CD14-positive monocyte (primary cell): ENCODE measurements at regions not wholly inside any gene's neighbourhood (a gene's known extent, or its start where the extent isn't known, plus 50 kb on each side); places are given as distances from the start of the nearest gene placed in this dataset.

Experiments
- DNase-seq, 3 donors: peaks; one replicate each; pipeline ENCODE4 v3.0.0-alpha.2; 2011 to 2022
- H2AFZ ChIP-seq: 2 replicates; pipeline ENCODE4 v1.6.0; 2012; ENCODE audit warnings: mild to moderate bottlenecking, low read depth, low read length, inconsistent platforms; ENCODE audit not compliant: insufficient read depth, poor library complexity, severe bottlenecking
- H3K27ac ChIP-seq, 2 donors: 1 replicate in 1 of 2; 2 replicates in 1 of 2; pipeline ENCODE4 v1.5.1; 2012 to 2013; ENCODE audit warnings: low read length in 2 of 2, control low read depth in 1 of 2, inconsistent platforms in 1 of 2, low read depth in 1 of 2, mild to moderate bottlenecking in 1 of 2
- H3K27me3 ChIP-seq, 2 donors: one replicate each; pipeline versions ENCODE4 v1.6.0 to v1.6.1; 2011 to 2013; ENCODE audit warnings: low read length in 2 of 2; ENCODE audit not compliant: control insufficient read depth in 2 of 2, insufficient read depth in 2 of 2
- H3K36me3 ChIP-seq, 2 donors: replicated peaks in 1 of 2; 1 replicate in 1 of 2; 2 replicates in 1 of 2; pipeline versions ENCODE4 v1.5.1 to v1.6.1; 2012 to 2013; ENCODE audit warnings: low read length in 2 of 2, control low read depth in 1 of 2, inconsistent platforms in 1 of 2, mild to moderate bottlenecking in 1 of 2; ENCODE audit not compliant: insufficient read depth in 2 of 2, control insufficient read depth in 1 of 2
- H3K4me1 ChIP-seq, 2 donors: 1 replicate in 1 of 2; 2 replicates in 1 of 2; pipeline versions ENCODE4 v1.5.1 to v1.6.1; 2012 to 2013; ENCODE audit warnings: low read length in 2 of 2, control low read depth in 1 of 2, inconsistent platforms in 1 of 2, mild to moderate bottlenecking in 1 of 2, moderate library complexity in 1 of 2; ENCODE audit not compliant: insufficient read depth in 2 of 2, control insufficient read depth in 1 of 2
- H3K4me2 ChIP-seq: replicated peaks from 2 replicates; pipeline ENCODE3; 2012; ENCODE audit warnings: low read length, moderate library complexity, mild to moderate bottlenecking; ENCODE audit not compliant: poor library complexity, severe bottlenecking; ENCODE audit errors: extremely low read depth
- H3K4me3 ChIP-seq, 3 experiments: fragments of 200-600 bp in 1 of 3; sonication (generic) in 1 of 3; replicated peaks in 1 of 3; 1 replicate in 2 of 3; 2 replicates in 1 of 3; pipeline ENCODE4 v1.5.1; 2011 to 2013; ENCODE audit warnings: low read length in 3 of 3, mild to moderate bottlenecking in 3 of 3, control low read depth in 2 of 3, low read depth in 2 of 3, inconsistent platforms in 1 of 3, moderate library complexity in 1 of 3
- H3K79me2 ChIP-seq: 2 replicates; pipeline ENCODE4 v1.6.0; 2012; ENCODE audit warnings: mild to moderate bottlenecking, control low read depth, inconsistent platforms, low read length, moderate library complexity; ENCODE audit not compliant: insufficient read depth
- H3K9ac ChIP-seq: 2 replicates; pipeline ENCODE4 v1.6.0; 2017; ENCODE audit warnings: low read length, mild to moderate bottlenecking; ENCODE audit not compliant: insufficient read depth, poor library complexity, severe bottlenecking
- H3K9me3 ChIP-seq, 2 donors: replicated peaks in 1 of 2; 1 replicate in 1 of 2; 2 replicates in 1 of 2; pipeline versions ENCODE4 v1.5.1 to v1.6.1; 2012 to 2013; ENCODE audit warnings: low read length in 2 of 2, control low read depth in 1 of 2; ENCODE audit not compliant: control insufficient read depth in 1 of 2, insufficient read depth in 1 of 2
- H4K20me1 ChIP-seq: 2 replicates; pipeline ENCODE4 v1.6.0; 2012; ENCODE audit warnings: mild to moderate bottlenecking, low read length, control low read depth, moderate library complexity; ENCODE audit not compliant: insufficient read depth
- H3K27ac Mint-ChIP-seq, 7 donors: one replicate each; pipeline ENCODE4 v1.8.0; 2020; ENCODE audit warnings: mild to moderate bottlenecking in 7 of 7, mixed read lengths in 7 of 7, moderate library complexity in 6 of 7, inconsistent platforms in 2 of 7
- H3K27me3 Mint-ChIP-seq, 3 donors: one replicate each; pipeline ENCODE4 v1.8.0; 2021 to 2022; ENCODE audit warnings: low read depth in 3 of 3, mild to moderate bottlenecking in 3 of 3, mixed read lengths in 3 of 3, moderate library complexity in 3 of 3, inconsistent platforms in 1 of 3
- H3K36me3 Mint-ChIP-seq, 2 donors: one replicate each; pipeline ENCODE4 v1.8.0; 2020; ENCODE audit warnings: mixed read lengths in 2 of 2, inconsistent platforms in 1 of 2, mild to moderate bottlenecking in 1 of 2
- H3K4me1 Mint-ChIP-seq: one replicate; pipeline ENCODE4 v1.8.0; 2020; ENCODE audit warnings: mild to moderate bottlenecking, mixed read lengths
- H3K4me3 Mint-ChIP-seq, 2 donors: one replicate each; pipeline ENCODE4 v1.8.0; 2020; ENCODE audit warnings: mild to moderate bottlenecking in 2 of 2, mixed read lengths in 2 of 2, moderate library complexity in 1 of 2
- H3K9me3 Mint-ChIP-seq, 7 donors: one replicate each; pipeline ENCODE4 v1.8.0; 2020 to 2022; ENCODE audit warnings: mixed read lengths in 7 of 7, mild to moderate bottlenecking in 6 of 7, moderate library complexity in 6 of 7, inconsistent platforms in 2 of 7
- WGBS: methylation state at CpG from one replicate; pipeline ENCODE4 v1.1.5; 2013; ENCODE audit warnings: missing lambda C conversion rate; ENCODE audit not compliant: insufficient coverage; 5-methylcytosine and 5-hydroxymethylcytosine counted together
- intact Hi-C, 2 donors: fragments of 100-400 bp; cut with micrococcal nuclease; formaldehyde crosslinking; loops; one replicate each; pipeline versions ENCODE4 v1.15.0 to v1.15.1; 2023
- TF ChIP-seq, protein P1 (sequence below): fragments of 200-600 bp; IDR thresholded peaks from one replicate; pipeline ENCODE4 v1.8.0; 2022; ENCODE audit warnings: antibody characterized with exemption, mild to moderate bottlenecking

- peaks cover 0 to 1% (median 0%) of the 10 kb centered on the region in 3 donors for H3K27me3 Mint-ChIP-seq
- H3K4me2 ChIP-seq = no peak overlapping the region
- H3K4me3 ChIP-seq = no peak overlapping the region
- WGBS = no CpG with 5 or more reads among the region's 1 CpG
- H3K9me3 ChIP-seq = no peaks in the 10 kb centered on the region
- H3K4me1 ChIP-seq = no peaks in the 10 kb centered on the region
- no peaks in the 10 kb centered on the region for H3K4me1 Mint-ChIP-seq
- no peak overlapping the region for H3K9ac ChIP-seq
- peaks cover 0 to 4% (median 0%) of the 10 kb centered on the region in 7 donors for H3K9me3 Mint-ChIP-seq
- no peaks in the 10 kb centered on the region for H3K36me3 Mint-ChIP-seq
- H3K27ac ChIP-seq = no peak overlapping the region
- H3K36me3 ChIP-seq = no peaks in the 10 kb centered on the region
- no peaks in the 10 kb centered on the region for H3K79me2 ChIP-seq
- H3K27ac Mint-ChIP-seq = no peak overlapping the region
- intact Hi-C loops = no loop called here
- no peak overlapping the region for H3K4me3 Mint-ChIP-seq
- DNase-seq = no peak
- TF ChIP-seq, protein P1, sequence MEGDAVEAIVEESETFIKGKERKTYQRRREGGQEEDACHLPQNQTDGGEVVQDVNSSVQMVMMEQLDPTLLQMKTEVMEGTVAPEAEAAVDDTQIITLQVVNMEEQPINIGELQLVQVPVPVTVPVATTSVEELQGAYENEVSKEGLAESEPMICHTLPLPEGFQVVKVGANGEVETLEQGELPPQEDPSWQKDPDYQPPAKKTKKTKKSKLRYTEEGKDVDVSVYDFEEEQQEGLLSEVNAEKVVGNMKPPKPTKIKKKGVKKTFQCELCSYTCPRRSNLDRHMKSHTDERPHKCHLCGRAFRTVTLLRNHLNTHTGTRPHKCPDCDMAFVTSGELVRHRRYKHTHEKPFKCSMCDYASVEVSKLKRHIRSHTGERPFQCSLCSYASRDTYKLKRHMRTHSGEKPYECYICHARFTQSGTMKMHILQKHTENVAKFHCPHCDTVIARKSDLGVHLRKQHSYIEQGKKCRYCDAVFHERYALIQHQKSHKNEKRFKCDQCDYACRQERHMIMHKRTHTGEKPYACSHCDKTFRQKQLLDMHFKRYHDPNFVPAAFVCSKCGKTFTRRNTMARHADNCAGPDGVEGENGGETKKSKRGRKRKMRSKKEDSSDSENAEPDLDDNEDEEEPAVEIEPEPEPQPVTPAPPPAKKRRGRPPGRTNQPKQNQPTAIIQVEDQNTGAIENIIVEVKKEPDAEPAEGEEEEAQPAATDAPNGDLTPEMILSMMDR = no peak
- no peaks in the 10 kb centered on the region for H4K20me1 ChIP-seq
- no peak overlapping the region for H2AFZ ChIP-seq
- H3K27me3 ChIP-seq = no peaks in the 10 kb centered on the region
Measured at GRCh38 chr2:198706476-198707082, 751.2 kb downstream of the SATB2 start.

- Histone ChIP-seq H3K4me2 (no peak overlapping the region), H3K9me3 (no peaks in the 10 kb centered on the region), H3K9ac (no peak overlapping the region), H3K4me1 (no peaks in the 10 kb centered on the region), H3K36me3 (no peaks in the 10 kb centered on the region), H3K27ac (no peak overlapping the region), H2AFZ (no peak overlapping the region), H3K4me3 (no peak overlapping the region), H3K79me2 (no peaks in the 10 kb centered on the region), H3K27me3 (no peaks in the 10 kb centered on the region), H4K20me1 (no peaks in the 10 kb centered on the region)
- H3K9me3 Mint-ChIP-seq = peaks cover 0 to 2% (median 0%) of the 10 kb centered on the region in 7 donors
- H3K4me1 Mint-ChIP-seq = no peaks in the 10 kb centered on the region
- H3K4me3 Mint-ChIP-seq = no peak overlapping the region
- intact Hi-C loops = no loop called here
- H3K27ac Mint-ChIP-seq = peak overlapping the region in 1 of 7 donors; percentile 6
- H3K27me3 Mint-ChIP-seq = peaks cover 0 to 1% (median 0%) of the 10 kb centered on the region in 3 donors
- TF ChIP-seq, protein P1 = no peak
- no peak for DNase-seq
- H3K36me3 Mint-ChIP-seq = no peaks in the 10 kb centered on the region
Measured at GRCh38 chr2:198703281-198703680, 754.5 kb downstream of the SATB2 start.
